ENCODE measurements at regions not wholly inside any gene's neighbourhood (a gene's known extent, or its start where the extent isn't known, plus 50 kb on each side); places are given as distances from the start of the nearest gene placed in this dataset.

DNA sequence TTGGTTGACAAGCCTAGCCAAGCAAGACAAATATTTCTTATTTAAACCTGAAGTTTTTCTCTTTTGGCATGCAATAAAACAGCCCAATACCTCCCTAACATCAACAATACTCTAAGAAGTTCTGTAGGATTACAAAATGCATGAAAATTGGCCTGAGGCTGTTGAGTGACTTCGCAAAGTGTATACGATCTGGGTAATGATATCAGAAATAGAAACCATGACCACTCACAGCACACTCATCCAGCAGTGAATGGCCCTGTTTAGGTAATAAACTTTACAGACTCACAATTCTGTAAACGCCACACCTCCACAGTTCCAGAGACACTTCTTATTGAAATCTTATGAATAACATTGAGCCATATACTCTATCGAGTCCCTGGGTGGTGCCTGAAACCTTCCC, 83.0 kb upstream of the NAALADL2 start:
- no peak for DNase-seq (ENCODE audit: low read depth in 2 of 2)

GRCh38 chr3:174776636-174777035, 82.5 kb upstream of the NAALADL2 start:
- no peak for DNase-seq (ENCODE audit: low read depth in 2 of 2)

DNA sequence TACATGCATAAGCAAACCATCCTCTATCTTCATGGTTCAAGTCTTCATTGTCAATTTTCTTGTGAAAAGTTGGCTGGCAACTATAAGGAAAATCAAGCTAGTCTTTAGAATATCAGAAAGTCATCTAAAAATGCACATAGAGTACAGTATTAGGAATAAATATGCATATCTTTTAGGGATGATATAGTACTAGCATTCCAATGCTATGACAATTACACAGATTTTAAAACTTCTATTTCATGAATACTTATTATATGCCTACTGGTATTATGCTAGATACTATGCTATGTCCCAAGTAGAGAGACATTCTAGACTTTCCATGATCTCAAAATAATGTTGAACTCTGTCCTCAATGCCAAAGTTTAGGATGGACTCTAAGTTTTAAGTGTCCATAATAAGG, 81.3 kb upstream of the NAALADL2 start:
- DNase-seq (ENCODE audit: low read depth in 2 of 2): no peak

DNA sequence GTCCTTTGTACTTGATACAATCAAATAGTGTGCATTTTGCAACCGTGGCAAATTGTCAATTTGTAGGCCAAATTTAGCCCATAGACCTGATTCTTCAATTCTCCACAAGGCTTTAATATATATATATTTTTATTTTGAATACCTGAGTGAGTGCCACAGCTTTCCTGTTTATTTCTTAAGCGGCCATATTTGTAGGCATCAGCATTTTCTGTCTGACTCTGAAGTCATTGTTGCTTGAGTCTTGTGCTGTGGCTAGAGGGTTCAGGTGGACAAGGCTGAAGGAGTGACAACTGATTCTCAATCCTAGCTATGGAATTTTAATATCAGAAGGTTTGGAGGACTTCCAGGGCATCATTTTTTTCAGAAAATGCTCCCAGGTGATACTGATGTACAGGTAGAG, 75.6 kb upstream of the NAALADL2 start:
- no peak for DNase-seq (ENCODE audit: low read depth in 2 of 2)

DNA sequence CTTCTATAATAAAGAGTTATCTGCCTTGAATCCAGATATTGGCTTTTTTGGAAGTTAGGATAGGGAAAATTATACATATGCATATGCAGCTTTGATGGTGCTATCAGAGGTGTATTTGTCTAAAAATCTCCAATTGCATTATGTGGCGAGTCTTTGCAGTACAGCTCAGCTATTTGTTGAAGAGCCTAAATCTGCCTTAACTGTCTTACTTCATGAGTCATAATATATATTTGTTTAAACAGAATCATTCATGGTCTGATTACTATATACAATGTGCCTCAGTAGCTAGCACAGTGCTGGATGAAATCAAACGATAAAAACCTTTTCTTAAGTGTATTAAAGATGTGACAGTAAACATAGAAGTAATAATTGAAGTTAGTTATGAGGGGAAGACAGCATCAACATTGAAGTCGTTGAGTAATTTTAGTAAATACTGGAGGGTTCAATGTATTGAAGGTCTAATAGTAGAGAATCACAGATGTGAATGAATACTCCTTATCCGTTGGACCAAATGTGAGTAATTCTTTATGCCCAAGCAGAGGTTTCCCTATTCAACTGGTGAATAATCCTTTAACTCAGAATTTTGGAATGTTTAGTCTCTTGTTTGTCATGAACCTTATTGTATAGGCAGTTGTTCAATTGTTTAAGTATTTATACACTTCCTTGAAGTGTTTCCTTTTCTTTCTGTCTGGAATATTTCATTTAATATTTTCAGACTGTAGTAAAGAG, 74.8 kb upstream of the NAALADL2 start:
- DNase-seq (ENCODE audit: low read depth in 2 of 2): no peak

DNA sequence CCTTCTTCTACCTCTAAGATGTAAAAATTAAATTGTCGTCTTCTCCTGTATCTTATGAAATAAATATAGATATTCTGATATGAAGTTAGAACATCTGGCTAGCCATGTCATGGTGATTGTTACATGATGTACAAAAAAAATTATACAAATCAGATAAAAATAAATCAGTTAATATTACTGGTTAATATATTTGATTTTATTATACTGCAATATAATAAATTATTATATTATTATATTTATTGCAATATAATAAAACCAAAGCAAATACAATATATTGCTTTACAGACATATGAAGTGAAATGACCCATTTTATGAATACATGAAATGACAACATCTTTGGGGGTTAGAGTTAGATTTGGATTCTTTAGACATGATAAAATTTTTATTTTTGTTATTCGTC, 72.3 kb upstream of the NAALADL2 start:
- DNase-seq (ENCODE audit: low read depth in 2 of 2): no peak

DNA sequence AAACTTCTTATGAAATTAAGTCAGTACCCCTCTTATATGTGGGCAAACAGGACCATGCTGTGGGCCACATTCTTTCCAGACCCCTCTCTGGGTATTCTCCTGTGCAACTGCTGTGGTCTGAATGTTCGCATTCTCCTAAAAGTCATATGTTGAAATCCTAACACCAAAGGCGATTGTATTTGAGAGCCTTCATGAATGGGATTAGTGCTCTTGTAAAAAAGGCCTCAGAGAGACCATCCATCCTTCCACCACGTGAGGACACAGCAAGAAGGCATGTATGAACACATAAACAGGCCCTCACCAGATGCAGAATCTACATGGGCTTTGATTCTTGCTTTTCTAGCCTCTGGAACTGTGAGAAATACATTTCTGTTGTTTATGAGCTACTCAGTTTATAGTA, 68.0 kb upstream of the NAALADL2 start:
- no peak for DNase-seq (ENCODE audit: low read depth in 2 of 2)

DNA sequence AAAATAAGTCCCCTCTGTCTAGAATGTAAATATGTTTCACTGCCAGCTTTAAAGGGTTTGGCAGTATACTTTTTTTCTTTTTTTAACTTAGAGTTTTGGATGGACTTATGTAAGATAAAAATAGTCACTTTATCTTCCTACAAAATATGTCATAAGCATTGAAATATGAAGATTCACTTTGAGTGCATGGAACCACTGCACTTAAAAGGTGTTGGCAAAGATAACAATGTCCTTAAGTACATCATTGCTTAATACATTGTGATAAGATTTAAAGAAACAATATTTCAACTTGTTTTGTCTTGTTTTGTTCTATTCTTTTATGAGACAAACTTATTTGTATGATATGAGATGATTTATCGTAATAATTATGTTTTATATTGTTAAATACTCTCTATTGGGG, 66.3 kb upstream of the NAALADL2 start:
- DNase-seq (ENCODE audit: low read depth in 2 of 2): no peak
